ENCODE measurements at regions not wholly inside any gene's neighbourhood (a gene's known extent, or its start where the extent isn't known, plus 50 kb on each side); places are given as distances from the start of the nearest gene placed in this dataset.

- no peak overlapping the region for H3K27ac ChIP-seq (ENCODE audit: low read length)
- no peak overlapping the region for H3K9ac ChIP-seq (ENCODE audit: low read length)
- no peaks in the 10 kb centered on the region for H3K9me2 ChIP-seq (replicated peaks; ENCODE audit: insufficient read depth, low read length)
- TF ChIP-seq EZH2phosphoT487 (IDR thresholded peaks at IDR 0.05; ENCODE audit: low read length) (no peak), CTCF (IDR thresholded peaks at IDR 0.05; ENCODE audit: low read length) (no peak), EZH2 (optimal IDR thresholded peaks at IDR 0.05; ENCODE audit: low read depth, low read length) (no peak)
- no peaks in the 10 kb centered on the region for H3K79me2 ChIP-seq (ENCODE audit: low read length)
- no peaks in the 10 kb centered on the region for H3K9me3 ChIP-seq (replicated peaks; ENCODE audit: insufficient read depth, low read length)
- H3K4me2 ChIP-seq (ENCODE audit: low read depth, low read length) = no peak overlapping the region
- H3F3A ChIP-seq (ENCODE audit: insufficient read depth, low read length) = no peaks in the 10 kb centered on the region
- no peaks in the 10 kb centered on the region for H4K20me1 ChIP-seq (ENCODE audit: insufficient read depth, low read length)
- no peak overlapping the region for H2AFZ ChIP-seq (ENCODE audit: low read length)
- H3K4me3 ChIP-seq (ENCODE audit: low read length) = no peak overlapping the region
- no peaks in the 10 kb centered on the region for H3K4me1 ChIP-seq (ENCODE audit: low read length)
- no peak for DNase-seq
- no peaks in the 10 kb centered on the region for H3K36me3 ChIP-seq (replicated peaks; ENCODE audit: insufficient read depth, low read length)
- H3K27me3 ChIP-seq (replicated peaks; ENCODE audit: insufficient read depth, low read length) = no peaks in the 10 kb centered on the region
These were observed 511.1 kb upstream of the MAP3K7 start for GRCh38 chr6:91098006-91098405.

- H3K9me3 ChIP-seq (replicated peaks; ENCODE audit: insufficient read depth, low read length) = no peaks in the 10 kb centered on the region
- no peaks in the 10 kb centered on the region for H3K79me2 ChIP-seq (ENCODE audit: low read length)
- TF ChIP-seq EZH2 (optimal IDR thresholded peaks at IDR 0.05; ENCODE audit: low read depth, low read length) (no peak), EZH2phosphoT487 (IDR thresholded peaks at IDR 0.05; ENCODE audit: low read length) (no peak), CTCF (IDR thresholded peaks at IDR 0.05; ENCODE audit: low read length) (no peak)
- H3K27ac ChIP-seq (ENCODE audit: low read length) = no peak overlapping the region
- no peaks in the 10 kb centered on the region for H4K20me1 ChIP-seq (ENCODE audit: insufficient read depth, low read length)
- H3F3A ChIP-seq (ENCODE audit: insufficient read depth, low read length) = no peaks in the 10 kb centered on the region
- no peaks in the 10 kb centered on the region for H3K9me2 ChIP-seq (replicated peaks; ENCODE audit: insufficient read depth, low read length)
- H2AFZ ChIP-seq (ENCODE audit: low read length) = no peak overlapping the region
- DNase-seq = no peak
- no peaks in the 10 kb centered on the region for H3K4me1 ChIP-seq (ENCODE audit: low read length)
- no peak overlapping the region for H3K9ac ChIP-seq (ENCODE audit: low read length)
- H3K36me3 ChIP-seq (replicated peaks; ENCODE audit: insufficient read depth, low read length) = no peaks in the 10 kb centered on the region
- H3K4me2 ChIP-seq (ENCODE audit: low read depth, low read length) = no peak overlapping the region
- H3K4me3 ChIP-seq (ENCODE audit: low read length) = no peak overlapping the region
- no peaks in the 10 kb centered on the region for H3K27me3 ChIP-seq (replicated peaks; ENCODE audit: insufficient read depth, low read length)
These were observed 510.5 kb upstream of the MAP3K7 start for GRCh38 chr6:91097364-91097763.

- Histone ChIP-seq H3K9me2 (replicated peaks; ENCODE audit: insufficient read depth, low read length) (no peaks in the 10 kb centered on the region), H3K27me3 (replicated peaks; ENCODE audit: insufficient read depth, low read length) (no peaks in the 10 kb centered on the region), H4K20me1 (ENCODE audit: insufficient read depth, low read length) (no peaks in the 10 kb centered on the region), H3K27ac (ENCODE audit: low read length) (no peak overlapping the region), H3K4me1 (ENCODE audit: low read length) (no peaks in the 10 kb centered on the region), H3F3A (ENCODE audit: insufficient read depth, low read length) (no peaks in the 10 kb centered on the region), H3K4me2 (ENCODE audit: low read depth, low read length) (no peak overlapping the region), H3K36me3 (replicated peaks; ENCODE audit: insufficient read depth, low read length) (no peaks in the 10 kb centered on the region), H3K9me3 (replicated peaks; ENCODE audit: insufficient read depth, low read length) (no peaks in the 10 kb centered on the region), H3K79me2 (ENCODE audit: low read length) (no peaks in the 10 kb centered on the region), H2AFZ (ENCODE audit: low read length) (no peak overlapping the region), H3K4me3 (ENCODE audit: low read length) (no peak overlapping the region), H3K9ac (ENCODE audit: low read length) (no peak overlapping the region)
- no peak for DNase-seq
- TF ChIP-seq EZH2 (optimal IDR thresholded peaks at IDR 0.05; ENCODE audit: low read depth, low read length) = no peak
- TF ChIP-seq CTCF (IDR thresholded peaks at IDR 0.05; ENCODE audit: low read length) = no peak
- TF ChIP-seq EZH2phosphoT487 (IDR thresholded peaks at IDR 0.05; ENCODE audit: low read length) = no peak
These were observed 508.1 kb upstream of the MAP3K7 start for GRCh38 chr6:91094806-91095475.

All from MM.1S (cell line).